Neural crest cell (in vitro differentiated cells): ENCODE measurements at regions not wholly inside any gene's neighbourhood (a gene's known extent, or its start where the extent isn't known, plus 50 kb on each side); places are given as distances from the start of the nearest gene placed in this dataset.

Source experiments
- DNase-seq: peaks from one replicate; pipeline ENCODE4 v3.0.0; 2021; ENCODE audit warnings: low read depth, mixed read lengths, low spot score
- H3K27ac Mint-ChIP-seq: one replicate; pipeline ENCODE4 v1.8.0; 2021; ENCODE audit warnings: mild to moderate bottlenecking, mixed read lengths; ENCODE audit not compliant: unreplicated experiment
- H3K27me3 Mint-ChIP-seq: 2 replicates; pipeline ENCODE4 v1.8.0; 2021; ENCODE audit warnings: low read depth, mild to moderate bottlenecking, mixed read lengths
- H3K36me3 Mint-ChIP-seq: 2 replicates; pipeline ENCODE4 v1.8.0; 2021; ENCODE audit warnings: low read depth, mild to moderate bottlenecking, mixed read lengths
- H3K4me1 Mint-ChIP-seq: 2 replicates; pipeline ENCODE4 v1.8.0; 2021; ENCODE audit warnings: mixed read lengths
- H3K4me3 Mint-ChIP-seq: one replicate; pipeline ENCODE4 v1.8.0; 2021; ENCODE audit warnings: mild to moderate bottlenecking, mixed read lengths
- H3K9me3 Mint-ChIP-seq: 2 replicates; pipeline ENCODE4 v1.8.0; 2021; ENCODE audit warnings: mixed read lengths
- CTCF ChIP-seq: fragments of 200-600 bp; sonication (generic); conservative IDR thresholded peaks from 2 replicates; pipeline ENCODE4 v1.5.0; 2021; ENCODE audit warnings: antibody characterized with exemption, mild to moderate bottlenecking

GRCh38 chr12:87259391-87259790 lies 769.8 kb downstream of the C12orf50 start:
- Mint-ChIP-seq H3K27me3 (no peaks in the 10 kb centered on the region), H3K4me1 (peaks cover 11% of the 10 kb centered on the region), H3K27ac (no peak overlapping the region), H3K36me3 (no peaks in the 10 kb centered on the region), H3K4me3 (no peak overlapping the region), H3K9me3 (peaks cover 3% of the 10 kb centered on the region)
- no peak for DNase-seq
- TF ChIP-seq CTCF, result no peak

DNA sequence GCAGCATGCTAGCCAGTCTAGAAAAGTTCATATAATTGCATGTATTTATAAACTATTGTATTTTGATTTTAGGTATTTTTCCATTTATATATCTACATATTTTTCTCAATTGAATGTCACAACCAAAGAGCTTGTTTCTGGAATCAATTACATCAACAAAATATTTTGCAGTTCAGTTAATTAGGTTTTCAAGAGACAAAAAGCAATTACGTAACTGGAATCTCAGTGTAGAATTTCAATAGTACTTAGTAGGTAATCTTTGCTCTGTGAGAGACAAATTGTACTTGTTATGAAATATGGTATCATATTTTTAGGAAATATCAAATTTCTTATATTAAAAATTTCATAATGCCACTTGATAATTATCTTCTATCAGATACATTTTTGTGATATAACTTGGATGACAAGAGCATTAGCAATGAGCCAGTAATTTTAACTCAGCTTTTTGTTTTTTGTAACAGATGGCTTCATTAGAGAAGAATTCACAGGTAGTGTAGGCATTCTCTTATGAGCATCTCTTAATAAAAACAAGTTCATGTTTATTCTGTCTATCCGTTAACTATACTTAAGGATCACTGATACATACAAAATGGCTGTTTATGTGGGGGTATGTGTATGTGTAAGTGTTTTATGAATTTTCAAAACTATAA lies 774.7 kb downstream of the C12orf50 start:
- TF ChIP-seq CTCF, result no peak
- Mint-ChIP-seq H3K9me3 (no peaks in the 10 kb centered on the region), H3K4me3 (no peak overlapping the region), H3K36me3 (no peaks in the 10 kb centered on the region), H3K27me3 (no peaks in the 10 kb centered on the region), H3K4me1 (no peaks in the 10 kb centered on the region), H3K27ac (no peak overlapping the region)
- DNase-seq, result no peak

DNA sequence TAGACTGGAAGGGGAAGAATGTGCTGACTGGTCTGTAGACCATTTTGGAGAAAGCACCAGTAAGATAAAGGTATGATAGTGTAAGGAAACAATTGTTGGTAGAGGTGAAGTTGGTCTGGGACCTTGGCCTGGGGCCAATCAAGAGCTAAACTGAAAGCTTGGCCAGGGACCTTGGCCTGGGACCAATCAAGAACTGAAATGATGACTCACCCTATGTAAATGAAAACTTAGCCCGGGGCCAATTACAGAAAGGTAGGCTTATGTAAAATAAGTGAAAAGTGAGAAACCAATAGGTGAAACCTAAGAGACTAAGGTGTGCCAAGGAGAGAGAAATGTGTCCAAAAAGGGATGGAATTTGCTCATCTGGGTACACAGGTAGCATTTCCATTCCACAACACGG lies 776.0 kb downstream of the C12orf50 start:
- DNase-seq, result no peak
- no peaks in the 10 kb centered on the region for H3K36me3 Mint-ChIP-seq
- H3K4me1 Mint-ChIP-seq, result no peaks in the 10 kb centered on the region
- no peaks in the 10 kb centered on the region for H3K27me3 Mint-ChIP-seq
- no peak for TF ChIP-seq CTCF
- no peaks in the 10 kb centered on the region for H3K9me3 Mint-ChIP-seq
- H3K4me3 Mint-ChIP-seq, result no peak overlapping the region
- H3K27ac Mint-ChIP-seq, result no peak overlapping the region

DNA sequence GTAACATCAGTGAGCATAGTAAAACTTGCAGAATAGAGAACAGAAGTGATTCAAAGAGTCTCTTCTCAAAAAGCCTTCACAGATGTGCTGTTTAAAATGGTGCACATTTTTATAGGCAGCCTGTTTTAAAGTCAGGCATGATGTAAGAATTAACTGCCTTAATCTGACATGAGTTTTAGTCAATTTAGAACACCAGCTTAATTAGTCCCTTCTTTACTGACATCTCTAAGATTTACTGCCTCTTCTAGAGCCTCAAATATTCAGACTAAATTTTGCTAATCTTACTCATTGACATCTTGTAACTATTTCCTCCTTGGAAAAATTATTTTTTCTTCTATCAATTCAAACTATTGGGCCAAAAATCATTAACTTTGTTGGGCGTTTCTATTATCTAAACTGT lies 782.5 kb downstream of the C12orf50 start:
- no peaks in the 10 kb centered on the region for H3K9me3 Mint-ChIP-seq
- no peak overlapping the region for H3K4me3 Mint-ChIP-seq
- no peaks in the 10 kb centered on the region for H3K4me1 Mint-ChIP-seq
- DNase-seq, result no peak
- no peak for TF ChIP-seq CTCF
- no peaks in the 10 kb centered on the region for H3K27me3 Mint-ChIP-seq
- H3K36me3 Mint-ChIP-seq, result no peaks in the 10 kb centered on the region
- H3K27ac Mint-ChIP-seq, result no peak overlapping the region

- Mint-ChIP-seq H3K36me3 (no peaks in the 10 kb centered on the region), H3K9me3 (peaks cover 3% of the 10 kb centered on the region), H3K4me3 (no peak overlapping the region), H3K27ac (no peak overlapping the region), H3K27me3 (no peaks in the 10 kb centered on the region), H3K4me1 (no peaks in the 10 kb centered on the region)
- no peak for TF ChIP-seq CTCF
- DNase-seq, result no peak
These were observed 790.7 kb downstream of the C12orf50 start for GRCh38 chr12:87238466-87238865.
